Spleen (tissue), 11 donors: ENCODE measurements at regions not wholly inside any gene's neighbourhood (a gene's known extent, or its start where the extent isn't known, plus 50 kb on each side); places are given as distances from the start of the nearest gene placed in this dataset.
"Not testable (repeated sequence)": the region's sequence is repeated elsewhere in the genome, so short reads cannot be mapped to it uniquely, and the experiment has no call there.

Source experiments
- DNase-seq: peaks from one replicate; pipeline ENCODE4 v3.0.0-alpha.2; 2020
- H3K27ac ChIP-seq, 8 donors: fragments of 200-600 bp; sonication (generic) in 7 of 8; 1 replicate in 4 of 8; 2 replicates in 4 of 8; pipeline versions ENCODE4 v1.5.0 to v1.8.0; 2016 to 2021; ENCODE audit warnings: inconsistent platforms in 4 of 8, mild to moderate bottlenecking in 4 of 8, moderate library complexity in 1 of 8
- H3K27me3 ChIP-seq, 7 donors: fragments of 200-600 bp; sonication (generic) in 6 of 7; replicated peaks in 1 of 7; 1 replicate in 4 of 7; 2 replicates in 3 of 7; pipeline versions ENCODE4 v1.5.0 to v1.8.0; 2016 to 2021; ENCODE audit warnings: inconsistent platforms in 3 of 7, mild to moderate bottlenecking in 1 of 7
- H3K36me3 ChIP-seq, 6 donors: fragments of 200-600 bp; sonication (generic) in 5 of 6; 1 replicate in 4 of 6; 2 replicates in 2 of 6; pipeline versions ENCODE4 v1.5.0 to v1.8.0; 2016 to 2021; ENCODE audit warnings: inconsistent platforms in 2 of 6
- H3K4me1 ChIP-seq, 6 donors: fragments of 200-600 bp; sonication (generic) in 5 of 6; 1 replicate in 3 of 6; 2 replicates in 3 of 6; pipeline versions ENCODE4 v1.5.0 to v1.8.0; 2016 to 2021; ENCODE audit warnings: inconsistent platforms in 3 of 6
- H3K4me3 ChIP-seq, 8 donors: fragments of 200-600 bp; sonication (generic) in 7 of 8; 1 replicate in 4 of 8; 2 replicates in 4 of 8; pipeline versions ENCODE4 v1.5.0 to v1.8.0; 2016 to 2021; ENCODE audit warnings: inconsistent platforms in 4 of 8, mild to moderate bottlenecking in 4 of 8, moderate library complexity in 2 of 8
- H3K9me3 ChIP-seq, 8 donors: fragments of 200-600 bp; sonication (generic) in 7 of 8; 1 replicate in 4 of 8; 2 replicates in 4 of 8; pipeline versions ENCODE4 v1.5.0 to v1.8.0; 2016 to 2021; ENCODE audit warnings: inconsistent platforms in 4 of 8
- CTCF ChIP-seq, 11 experiments: fragments of 200-600 bp in 7 of 11; fragments of 450-650 bp in 4 of 11; sonication (generic) in 4 of 11; IDR thresholded peaks in 8 of 11; conservative IDR thresholded peaks in 3 of 11; 1 replicate in 7 of 11; 2 replicates in 4 of 11; pipeline versions ENCODE4 v1.4.0 to v1.8.0; 2016 to 2021; ENCODE audit warnings: antibody characterized with exemption in 11 of 11, inconsistent platforms in 4 of 11, mild to moderate bottlenecking in 1 of 11
- POLR2A ChIP-seq, 3 donors: fragments of 450-650 bp; IDR thresholded peaks; one replicate each; pipeline ENCODE4 v1.5.1; 2017; ENCODE audit warnings: antibody characterized with exemption in 3 of 3, mild to moderate bottlenecking in 1 of 3
- POLR2AphosphoS5 ChIP-seq, 3 donors: sonication (generic); formaldehyde crosslinking; IDR thresholded peaks; one replicate each; pipeline ENCODE4 v1.5.1; 2017; ENCODE audit warnings: antibody characterized with exemption in 3 of 3
- WGBS, 5 donors: extraction: QIAGEN DNeasy Blood & Tissue Kit in 3 of 5; methylation state at CpG; one replicate each; pipeline versions ENCODE4 v1.1.5 to v1.1.7; 2013 to 2018; 5-methylcytosine and 5-hydroxymethylcytosine counted together
- intact Hi-C: fragments of 100-400 bp; cut with DNase I; formaldehyde crosslinking; loops from one replicate; pipeline ENCODE4 v1.15.0; 2023; ENCODE audit warnings: low total_unique reads
- donor health status: healthy with polysubstance abuse.
- donor health status: DM: no; HTN: no; CAD: no; lungs with moderate emphysema.
- donor health status: DM: no; HTN: no; CAD: no.
- donor health status: Bipolar disorder and iron deficiency.
- donor health status: healthy.
- donor health status: DM: no; HTN: no; CAD: no.
- donor health status: DM: yes; HTN: yes; CAD: no.

- H3K36me3 ChIP-seq: peaks cover 2 to 90% (median 65%) of the 10 kb centered on the region in 6 donors
These were observed 152.0 kb downstream of the UTRN start for GRCh38 chr6:144437105-144437504.

GRCh38 chr6:144438103-144438502 is 153.0 kb downstream of the UTRN start:
- no peak overlapping the region for H3K4me3 ChIP-seq
- no peaks in the 10 kb centered on the region for H3K27me3 ChIP-seq
- no peak overlapping the region for H3K27ac ChIP-seq
- TF ChIP-seq POLR2AphosphoS5 (IDR thresholded peaks at IDR 0.05) (no peak), CTCF (IDR thresholded peaks at IDR 0.05 in 8 of 11, conservative IDR thresholded peaks at IDR 0.05 in 3 of 11) (no peak), POLR2A (IDR thresholded peaks at IDR 0.05) (no peak)
- 94 to 99% (median 96%) methylated on average over 1 of the region's 1 CpG for WGBS, 5 donors
- DNase-seq: no peak
- H3K36me3 ChIP-seq: peaks cover 2 to 96% (median 70%) of the 10 kb centered on the region in 6 donors
- intact Hi-C loops: no loop called here
- peaks cover 0 to 18% (median 12%) of the 10 kb centered on the region in 8 donors for H3K9me3 ChIP-seq
- peaks cover 0 to 7% (median 0%) of the 10 kb centered on the region in 6 donors for H3K4me1 ChIP-seq

More at GRCh38 chr6:144437105-144437504, 152.0 kb downstream of the UTRN start:
- Histone ChIP-seq H3K27ac (no peak overlapping the region), H3K27me3 (no peaks in the 10 kb centered on the region), H3K4me1 (peaks cover 0 to 7% (median 0%) of the 10 kb centered on the region in 6 donors), H3K9me3 (peaks cover 0 to 17% (median 11%) of the 10 kb centered on the region in 8 donors), H3K4me3 (no peak overlapping the region)
- intact Hi-C loops: no loop called here
- WGBS, 5 donors: 91 to 99% (median 96%) methylated on average over 4 of the region's 4 CpGs
- no peak for TF ChIP-seq POLR2AphosphoS5 (IDR thresholded peaks at IDR 0.05)
- TF ChIP-seq POLR2A (IDR thresholded peaks at IDR 0.05): no peak
- no peak for TF ChIP-seq CTCF (IDR thresholded peaks at IDR 0.05 in 8 of 11, conservative IDR thresholded peaks at IDR 0.05 in 3 of 11)
- DNase-seq: no peak

- H3K27ac ChIP-seq: no peak overlapping the region
- no peaks in the 10 kb centered on the region for H3K27me3 ChIP-seq
- DNase-seq: no peak
- H3K4me1 ChIP-seq: peaks cover 0 to 7% (median 0%) of the 10 kb centered on the region in 6 donors
- TF ChIP-seq CTCF (IDR thresholded peaks at IDR 0.05 in 8 of 11, conservative IDR thresholded peaks at IDR 0.05 in 3 of 11) (no peak), POLR2A (IDR thresholded peaks at IDR 0.05) (no peak), POLR2AphosphoS5 (IDR thresholded peaks at IDR 0.05) (no peak)
- peaks cover 2 to 97% (median 71%) of the 10 kb centered on the region in 6 donors for H3K36me3 ChIP-seq
- no peak overlapping the region for H3K4me3 ChIP-seq
- WGBS, 5 donors: 95 to 99% (median 99%) methylated on average over 4 of the region's 4 CpGs
- intact Hi-C loops: no loop called here
- H3K9me3 ChIP-seq: peaks cover 0 to 18% (median 12%) of the 10 kb centered on the region in 8 donors
These were observed 153.9 kb downstream of the UTRN start for GRCh38 chr6:144439016-144439415.

GRCh38 chr6:144441801-144442200 is 156.7 kb downstream of the UTRN start:
- intact Hi-C loops, H3K4me1 ChIP-seq, H3K27ac ChIP-seq, H3K4me3 ChIP-seq, DNase-seq, H3K27me3 ChIP-seq: not testable (repeated sequence)
- WGBS, 5 donors: 95 to 100% (median 98%) methylated on average over 3 of the region's 3 CpGs
- H3K36me3 ChIP-seq: peaks cover 2 to 100% (median 86%) of the 10 kb centered on the region in 6 donors
- H3K9me3 ChIP-seq: peaks cover 0 to 18% (median 12%) of the 10 kb centered on the region in 8 donors

- WGBS, 5 donors: 85 to 98% (median 93%) methylated on average over 2 of the region's 2 CpGs
- intact Hi-C loops: no loop called here
- H3K9me3 ChIP-seq: peaks cover 0 to 18% (median 12%) of the 10 kb centered on the region in 8 donors
- no peaks in the 10 kb centered on the region for H3K27me3 ChIP-seq
- TF ChIP-seq CTCF (IDR thresholded peaks at IDR 0.05 in 8 of 11, conservative IDR thresholded peaks at IDR 0.05 in 3 of 11): no peak
- no peak for TF ChIP-seq POLR2A (IDR thresholded peaks at IDR 0.05)
- TF ChIP-seq POLR2AphosphoS5 (IDR thresholded peaks at IDR 0.05): no peak
- H3K4me1 ChIP-seq: no peaks in the 10 kb centered on the region
- H3K36me3 ChIP-seq: peaks cover 2 to 100% (median 83%) of the 10 kb centered on the region in 6 donors
- H3K27ac ChIP-seq: no peak overlapping the region
- H3K4me3 ChIP-seq: no peak overlapping the region
- no peak for DNase-seq
These were observed 158.0 kb downstream of the UTRN start for GRCh38 chr6:144443157-144443556.
